ENCODE measurements at regions not wholly inside any gene's neighbourhood (a gene's known extent, or its start where the extent isn't known, plus 50 kb on each side); places are given as distances from the start of the nearest gene placed in this dataset.

DNA sequence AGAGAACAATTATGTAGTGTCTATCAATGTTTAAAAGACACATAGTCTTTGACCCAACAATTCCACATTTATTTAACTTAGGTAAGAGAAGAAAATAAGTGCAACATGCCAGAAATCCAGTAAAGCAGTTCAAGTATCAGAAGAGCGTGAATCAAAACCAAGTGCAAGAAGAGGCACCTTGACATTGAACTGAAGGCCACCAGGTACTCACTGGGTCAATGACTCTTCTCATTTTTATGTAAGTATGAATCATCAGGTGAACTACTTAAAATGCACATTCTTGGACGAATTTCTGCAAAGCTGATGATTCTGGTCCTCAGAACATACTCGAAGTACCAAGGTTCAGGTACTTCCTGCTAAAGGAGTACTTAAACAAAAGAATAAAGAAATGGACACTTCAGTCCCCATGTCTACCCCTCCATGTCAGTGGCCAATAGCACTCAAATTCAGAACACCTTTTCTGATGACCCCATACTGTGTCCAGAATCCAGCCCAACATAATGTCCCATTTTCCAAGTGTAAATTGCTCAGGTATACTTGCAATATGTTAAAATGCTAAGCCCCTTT lies 481.9 kb downstream of the GJA1 start:
- no TSS peak for BruUV-seq (replicated peaks)
- no peaks in the 10 kb centered on the region for H4K20me1 ChIP-seq (replicated peaks; ENCODE audit: control insufficient read depth, insufficient read depth, low read length)
- no peaks in the 10 kb centered on the region for H3K27me3 ChIP-seq (ENCODE audit: control insufficient read depth in 2 of 2, insufficient read depth in 2 of 2, low read length in 2 of 2)
- H3K4me3 ChIP-seq: no peak overlapping the region
- DNase-seq (ENCODE audit: extremely low read depth in 1 of 4, low spot score in 3 of 4) (no peak), FAIRE-seq (no peak), ATAC-seq (no peak)
- no peak for TF ChIP-seq ZNF408 (CRISPR knock-in tag; IDR thresholded peaks at IDR 0.05; ENCODE audit: low read depth)
- TF ChIP-seq ZNF184 (CRISPR knock-in tag; IDR thresholded peaks at IDR 0.05): no peak
- no peak for TF ChIP-seq SMC3 (conservative IDR thresholded peaks at IDR 0.05; ENCODE audit: insufficient read depth, low read depth, low read length)
- TF ChIP-seq FIP1L1 (IDR thresholded peaks at IDR 0.05; ENCODE audit: low read depth, low read length, poor library complexity, severe bottlenecking): no peak
- no peak for TF ChIP-seq ZNF253 (CRISPR knock-in tag; conservative IDR thresholded peaks at IDR 0.05)
- TF ChIP-seq ZNF444 (CRISPR knock-in tag; IDR thresholded peaks at IDR 0.05): no peak
- TF ChIP-seq MAFK (IDR thresholded peaks at IDR 0.05; ENCODE audit: low read length): no peak
- TF ChIP-seq TAF9B (IDR thresholded peaks at IDR 0.05; ENCODE audit: partially characterized antibody): no peak
- TF ChIP-seq ZNF740 (CRISPR knock-in tag; IDR thresholded peaks at IDR 0.05): no peak
- no peak for TF ChIP-seq ZNF740 (tag; IDR thresholded peaks at IDR 0.05)
- TF ChIP-seq, protein P1, sequence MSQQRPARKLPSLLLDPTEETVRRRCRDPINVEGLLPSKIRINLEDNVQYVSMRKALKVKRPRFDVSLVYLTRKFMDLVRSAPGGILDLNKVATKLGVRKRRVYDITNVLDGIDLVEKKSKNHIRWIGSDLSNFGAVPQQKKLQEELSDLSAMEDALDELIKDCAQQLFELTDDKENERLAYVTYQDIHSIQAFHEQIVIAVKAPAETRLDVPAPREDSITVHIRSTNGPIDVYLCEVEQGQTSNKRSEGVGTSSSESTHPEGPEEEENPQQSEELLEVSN (IDR thresholded peaks at IDR 0.05; ENCODE audit: borderline replicate concordance in 1 of 2, extremely low read depth in 1 of 2, insufficient read depth in 1 of 2, insufficient read length in 1 of 2, low read depth in 1 of 2, low read length in 1 of 2, poor library complexity in 1 of 2, severe bottlenecking in 1 of 2): no peak
- no peak for TF ChIP-seq HDGF (IDR thresholded peaks at IDR 0.05)
- no peak for TF ChIP-seq ZNF263 (CRISPR knock-in tag; IDR thresholded peaks at IDR 0.05; ENCODE audit: borderline replicate concordance)
- no peak for TF ChIP-seq RAD21 (CRISPR knock-in tag; conservative IDR thresholded peaks at IDR 0.05 in 1 of 2, IDR thresholded peaks at IDR 0.05 in 1 of 2)
- no peak for TF ChIP-seq DIDO1 (tag; IDR thresholded peaks at IDR 0.05; ENCODE audit: low read depth)
- no peak for TF ChIP-seq CBX1 (IDR thresholded peaks at IDR 0.05; ENCODE audit: low read depth)
- no peak for TF ChIP-seq EHMT2 (IDR thresholded peaks at IDR 0.05)
- no peak for TF ChIP-seq STAT5A (IDR thresholded peaks at IDR 0.05; ENCODE audit: borderline replicate concordance, low read length)
- TF ChIP-seq GABPB1 (CRISPR knock-in tag; IDR thresholded peaks at IDR 0.05): no peak
- TF ChIP-seq ZNF282 (CRISPR knock-in tag; IDR thresholded peaks at IDR 0.05): no peak
- intact Hi-C loops (cut with micrococcal nuclease) (no loop called here), in situ Hi-C loops (cut with MboI) (no loop called here)
- no peaks in the 10 kb centered on the region for H3K4me1 ChIP-seq (replicated peaks in 1 of 2; ENCODE audit: control insufficient read depth in 2 of 2, insufficient read depth in 2 of 2, low read length in 2 of 2)
- H3K36me3 ChIP-seq (ENCODE audit: control insufficient read depth, insufficient read depth, low read length): no peaks in the 10 kb centered on the region
- CTCF ChIA-PET (ENCODE audit: low intra/inter-chr PET ratio): no interaction called here
- H3K9me1 ChIP-seq (ENCODE audit: control insufficient read depth, insufficient read depth, low read length): no peaks in the 10 kb centered on the region
- no peak overlapping the region for H3K4me2 ChIP-seq (ENCODE audit: insufficient read depth, low read length)
- no peak overlapping the region for H3K9ac ChIP-seq (ENCODE audit: insufficient read depth in 1 of 2, low read depth in 2 of 2, low read length in 2 of 2)
- H3K27ac ChIP-seq (ENCODE audit: extremely low read depth, low read depth, low read length): no peak overlapping the region
- POLR2A ChIA-PET: no interaction called here
- H3K79me2 ChIP-seq (ENCODE audit: control insufficient read depth, insufficient read depth, low read length): no peaks in the 10 kb centered on the region
- 0% methylated on average over 3 of the region's 3 CpGs for WGBS (ENCODE audit: insufficient coverage, low coverage, missing lambda C conversion rate)
- H2AFZ ChIP-seq (ENCODE audit: low read depth, low read length): no peak overlapping the region
- no peaks in the 10 kb centered on the region; the same call in 1 of the 2 replicates for H3K9me3 ChIP-seq (replicated peaks; ENCODE audit: control insufficient read depth, insufficient read depth, low read depth, low read length)

Data from K562 (cell line).